CD14-positive monocyte (primary cell): ENCODE measurements at regions not wholly inside any gene's neighbourhood (a gene's known extent, or its start where the extent isn't known, plus 50 kb on each side); places are given as distances from the start of the nearest gene placed in this dataset.

ENCODE experiments used
- DNase-seq, 3 donors: peaks; one replicate each; pipeline ENCODE4 v3.0.0-alpha.2; 2011 to 2022
- H2AFZ ChIP-seq: 2 replicates; pipeline ENCODE4 v1.6.0; 2012; ENCODE audit warnings: mild to moderate bottlenecking, low read depth, low read length, inconsistent platforms; ENCODE audit not compliant: insufficient read depth, poor library complexity, severe bottlenecking
- H3K27ac ChIP-seq, 2 donors: 1 replicate in 1 of 2; 2 replicates in 1 of 2; pipeline ENCODE4 v1.5.1; 2012 to 2013; ENCODE audit warnings: low read length in 2 of 2, control low read depth in 1 of 2, inconsistent platforms in 1 of 2, low read depth in 1 of 2, mild to moderate bottlenecking in 1 of 2
- H3K27me3 ChIP-seq, 2 donors: one replicate each; pipeline versions ENCODE4 v1.6.0 to v1.6.1; 2011 to 2013; ENCODE audit warnings: low read length in 2 of 2; ENCODE audit not compliant: control insufficient read depth in 2 of 2, insufficient read depth in 2 of 2
- H3K36me3 ChIP-seq, 2 donors: replicated peaks in 1 of 2; 1 replicate in 1 of 2; 2 replicates in 1 of 2; pipeline versions ENCODE4 v1.5.1 to v1.6.1; 2012 to 2013; ENCODE audit warnings: low read length in 2 of 2, control low read depth in 1 of 2, inconsistent platforms in 1 of 2, mild to moderate bottlenecking in 1 of 2; ENCODE audit not compliant: insufficient read depth in 2 of 2, control insufficient read depth in 1 of 2
- H3K4me1 ChIP-seq, 2 donors: 1 replicate in 1 of 2; 2 replicates in 1 of 2; pipeline versions ENCODE4 v1.5.1 to v1.6.1; 2012 to 2013; ENCODE audit warnings: low read length in 2 of 2, control low read depth in 1 of 2, inconsistent platforms in 1 of 2, mild to moderate bottlenecking in 1 of 2, moderate library complexity in 1 of 2; ENCODE audit not compliant: insufficient read depth in 2 of 2, control insufficient read depth in 1 of 2
- H3K4me2 ChIP-seq: replicated peaks from 2 replicates; pipeline ENCODE3; 2012; ENCODE audit warnings: low read length, moderate library complexity, mild to moderate bottlenecking; ENCODE audit not compliant: poor library complexity, severe bottlenecking; ENCODE audit errors: extremely low read depth
- H3K4me3 ChIP-seq, 3 experiments: fragments of 200-600 bp in 1 of 3; sonication (generic) in 1 of 3; replicated peaks in 1 of 3; 1 replicate in 2 of 3; 2 replicates in 1 of 3; pipeline ENCODE4 v1.5.1; 2011 to 2013; ENCODE audit warnings: low read length in 3 of 3, mild to moderate bottlenecking in 3 of 3, control low read depth in 2 of 3, low read depth in 2 of 3, inconsistent platforms in 1 of 3, moderate library complexity in 1 of 3
- H3K79me2 ChIP-seq: 2 replicates; pipeline ENCODE4 v1.6.0; 2012; ENCODE audit warnings: mild to moderate bottlenecking, control low read depth, inconsistent platforms, low read length, moderate library complexity; ENCODE audit not compliant: insufficient read depth
- H3K9ac ChIP-seq: 2 replicates; pipeline ENCODE4 v1.6.0; 2017; ENCODE audit warnings: low read length, mild to moderate bottlenecking; ENCODE audit not compliant: insufficient read depth, poor library complexity, severe bottlenecking
- H3K9me3 ChIP-seq, 2 donors: replicated peaks in 1 of 2; 1 replicate in 1 of 2; 2 replicates in 1 of 2; pipeline versions ENCODE4 v1.5.1 to v1.6.1; 2012 to 2013; ENCODE audit warnings: low read length in 2 of 2, control low read depth in 1 of 2; ENCODE audit not compliant: control insufficient read depth in 1 of 2, insufficient read depth in 1 of 2
- H4K20me1 ChIP-seq: 2 replicates; pipeline ENCODE4 v1.6.0; 2012; ENCODE audit warnings: mild to moderate bottlenecking, low read length, control low read depth, moderate library complexity; ENCODE audit not compliant: insufficient read depth
- H3K27ac Mint-ChIP-seq, 7 donors: one replicate each; pipeline ENCODE4 v1.8.0; 2020; ENCODE audit warnings: mild to moderate bottlenecking in 7 of 7, mixed read lengths in 7 of 7, moderate library complexity in 6 of 7, inconsistent platforms in 2 of 7
- H3K27me3 Mint-ChIP-seq, 3 donors: one replicate each; pipeline ENCODE4 v1.8.0; 2021 to 2022; ENCODE audit warnings: low read depth in 3 of 3, mild to moderate bottlenecking in 3 of 3, mixed read lengths in 3 of 3, moderate library complexity in 3 of 3, inconsistent platforms in 1 of 3
- H3K36me3 Mint-ChIP-seq, 2 donors: one replicate each; pipeline ENCODE4 v1.8.0; 2020; ENCODE audit warnings: mixed read lengths in 2 of 2, inconsistent platforms in 1 of 2, mild to moderate bottlenecking in 1 of 2
- H3K4me1 Mint-ChIP-seq: one replicate; pipeline ENCODE4 v1.8.0; 2020; ENCODE audit warnings: mild to moderate bottlenecking, mixed read lengths
- H3K4me3 Mint-ChIP-seq, 2 donors: one replicate each; pipeline ENCODE4 v1.8.0; 2020; ENCODE audit warnings: mild to moderate bottlenecking in 2 of 2, mixed read lengths in 2 of 2, moderate library complexity in 1 of 2
- H3K9me3 Mint-ChIP-seq, 7 donors: one replicate each; pipeline ENCODE4 v1.8.0; 2020 to 2022; ENCODE audit warnings: mixed read lengths in 7 of 7, mild to moderate bottlenecking in 6 of 7, moderate library complexity in 6 of 7, inconsistent platforms in 2 of 7
- WGBS: methylation state at CpG from one replicate; pipeline ENCODE4 v1.1.5; 2013; ENCODE audit warnings: missing lambda C conversion rate; ENCODE audit not compliant: insufficient coverage; 5-methylcytosine and 5-hydroxymethylcytosine counted together
- intact Hi-C, 2 donors: fragments of 100-400 bp; cut with micrococcal nuclease; formaldehyde crosslinking; loops; one replicate each; pipeline versions ENCODE4 v1.15.0 to v1.15.1; 2023
- TF ChIP-seq, protein P1 (sequence below): fragments of 200-600 bp; IDR thresholded peaks from one replicate; pipeline ENCODE4 v1.8.0; 2022; ENCODE audit warnings: antibody characterized with exemption, mild to moderate bottlenecking

DNA sequence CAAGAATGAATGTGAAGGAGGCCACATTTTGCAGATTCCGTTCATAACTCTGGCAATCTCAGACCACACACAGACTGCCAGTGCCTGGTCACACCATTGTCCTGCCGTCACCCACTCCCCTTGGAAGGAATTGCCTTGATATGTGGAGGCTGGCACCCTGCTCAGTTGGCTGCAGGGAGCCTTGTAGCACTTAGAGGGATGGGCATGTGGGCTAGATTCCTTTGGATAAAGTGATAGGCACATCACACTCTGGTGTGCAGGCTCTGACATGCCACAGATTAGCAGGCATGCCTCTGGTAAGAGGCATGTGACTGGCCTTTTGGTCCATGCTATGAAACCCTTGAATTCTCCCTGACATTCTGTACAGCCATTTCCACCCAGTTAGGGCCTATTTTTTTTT lies 254.6 kb upstream of the PIK3R1 start:
- TF ChIP-seq, protein P1, sequence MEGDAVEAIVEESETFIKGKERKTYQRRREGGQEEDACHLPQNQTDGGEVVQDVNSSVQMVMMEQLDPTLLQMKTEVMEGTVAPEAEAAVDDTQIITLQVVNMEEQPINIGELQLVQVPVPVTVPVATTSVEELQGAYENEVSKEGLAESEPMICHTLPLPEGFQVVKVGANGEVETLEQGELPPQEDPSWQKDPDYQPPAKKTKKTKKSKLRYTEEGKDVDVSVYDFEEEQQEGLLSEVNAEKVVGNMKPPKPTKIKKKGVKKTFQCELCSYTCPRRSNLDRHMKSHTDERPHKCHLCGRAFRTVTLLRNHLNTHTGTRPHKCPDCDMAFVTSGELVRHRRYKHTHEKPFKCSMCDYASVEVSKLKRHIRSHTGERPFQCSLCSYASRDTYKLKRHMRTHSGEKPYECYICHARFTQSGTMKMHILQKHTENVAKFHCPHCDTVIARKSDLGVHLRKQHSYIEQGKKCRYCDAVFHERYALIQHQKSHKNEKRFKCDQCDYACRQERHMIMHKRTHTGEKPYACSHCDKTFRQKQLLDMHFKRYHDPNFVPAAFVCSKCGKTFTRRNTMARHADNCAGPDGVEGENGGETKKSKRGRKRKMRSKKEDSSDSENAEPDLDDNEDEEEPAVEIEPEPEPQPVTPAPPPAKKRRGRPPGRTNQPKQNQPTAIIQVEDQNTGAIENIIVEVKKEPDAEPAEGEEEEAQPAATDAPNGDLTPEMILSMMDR = no peak
- DNase-seq = no peak
- Histone ChIP-seq H3K9ac (no peak overlapping the region), H3K4me1 (peaks cover 0 to 11% of the 10 kb centered on the region in 2 donors), H3K36me3 (no peaks in the 10 kb centered on the region), H3K4me2 (no peak overlapping the region), H3K9me3 (no peaks in the 10 kb centered on the region), H4K20me1 (no peaks in the 10 kb centered on the region), H3K27ac (no peak overlapping the region), H3K4me3 (no peak overlapping the region), H3K27me3 (no peaks in the 10 kb centered on the region), H3K79me2 (no peaks in the 10 kb centered on the region), H2AFZ (no peak overlapping the region)
- peak overlapping the region in 1 of 7 donors; percentile 41 for H3K27ac Mint-ChIP-seq
- no peaks in the 10 kb centered on the region for H3K36me3 Mint-ChIP-seq
- intact Hi-C loops = no loop called here
- no peaks in the 10 kb centered on the region for H3K9me3 Mint-ChIP-seq
- H3K27me3 Mint-ChIP-seq = peaks cover 0 to 1% (median 0%) of the 10 kb centered on the region in 3 donors
- H3K4me1 Mint-ChIP-seq = peaks cover 8% of the 10 kb centered on the region
- H3K4me3 Mint-ChIP-seq = no peak overlapping the region
- no CpG with 5 or more reads among the region's 2 CpGs for WGBS

DNA sequence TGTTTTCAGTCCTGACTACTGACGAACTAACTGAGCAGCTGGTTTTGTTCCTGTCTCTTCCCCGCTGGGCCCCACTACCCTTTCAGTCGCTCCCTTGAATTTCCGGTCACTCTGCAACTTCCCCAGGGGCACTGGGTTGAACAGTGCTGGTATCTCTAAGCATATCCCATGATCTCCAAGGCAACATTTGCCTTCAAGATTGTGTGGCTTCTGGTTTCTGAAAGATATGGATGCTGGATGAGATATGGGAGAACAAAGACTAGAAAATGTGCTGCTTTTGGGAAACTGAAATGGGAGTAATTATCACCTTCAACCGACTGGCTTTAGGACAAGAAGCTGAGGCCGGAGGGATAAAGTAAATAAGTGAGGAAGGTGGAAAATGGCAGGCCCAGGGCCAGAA lies 258.2 kb upstream of the PIK3R1 start:
- H3K27ac Mint-ChIP-seq = peak overlapping the region in 1 of 7 donors; percentile 17
- H2AFZ ChIP-seq = no peak overlapping the region

More for the DNA sequence above, 258.2 kb upstream of the PIK3R1 start:
- no peaks in the 10 kb centered on the region for H3K9me3 Mint-ChIP-seq
- peak in 2 of 3 donors; percentile 6 to 20 for DNase-seq
- no peaks in the 10 kb centered on the region for H3K36me3 ChIP-seq
- H3K4me3 Mint-ChIP-seq = no peak overlapping the region
- TF ChIP-seq, protein P1 = no peak
- H3K4me1 Mint-ChIP-seq = peaks cover 8% of the 10 kb centered on the region
- no peak overlapping the region for H3K27ac ChIP-seq
- no peak overlapping the region for H3K9ac ChIP-seq
- H3K4me2 ChIP-seq = no peak overlapping the region
- intact Hi-C loops = no loop called here
- H3K36me3 Mint-ChIP-seq = no peaks in the 10 kb centered on the region
- peaks cover 0 to 4% (median 1%) of the 10 kb centered on the region in 3 donors for H3K27me3 Mint-ChIP-seq
- WGBS = 21% methylated on average over 2 of the region's 6 CpGs
- no peaks in the 10 kb centered on the region for H3K79me2 ChIP-seq
- no peaks in the 10 kb centered on the region for H3K9me3 ChIP-seq
- peaks cover 0 to 11% of the 10 kb centered on the region in 2 donors for H3K4me1 ChIP-seq
- H4K20me1 ChIP-seq = no peaks in the 10 kb centered on the region
- H3K27me3 ChIP-seq = no peaks in the 10 kb centered on the region
- H3K4me3 ChIP-seq = no peak overlapping the region
